ENCODE measurements at regions not wholly inside any gene's neighbourhood (a gene's known extent, or its start where the extent isn't known, plus 50 kb on each side); places are given as distances from the start of the nearest gene placed in this dataset.

- Histone ChIP-seq H3K36me3 (ENCODE audit: insufficient read depth, low read length) (no peaks in the 10 kb centered on the region), H3K27me3 (ENCODE audit: insufficient read depth, low read length) (no peaks in the 10 kb centered on the region), H3K4me3 (ENCODE audit: low read depth, low read length) (peak overlapping the region; percentile 4; the same call in 1 of the 2 replicates), H3K4me1 (ENCODE audit: control insufficient read depth, insufficient read depth, low read length, unreplicated experiment) (peaks cover 23% of the 10 kb centered on the region), H2AFZ (ENCODE audit: low read length, unreplicated experiment) (peak overlapping the region; percentile 70), H3K79me2 (ENCODE audit: control insufficient read depth, insufficient read depth, low read length, unreplicated experiment) (no peaks in the 10 kb centered on the region), H3K27ac (ENCODE audit: low read depth, low read length) (no peak overlapping the region)
Measured at GRCh38 chr14:31950764-31951637, 126.1 kb upstream of the ARHGAP5 start.

GRCh38 chr14:31951638-31951964, 125.5 kb upstream of the ARHGAP5 start:
- Histone ChIP-seq H3K27me3 (ENCODE audit: insufficient read depth, low read length) (no peaks in the 10 kb centered on the region), H3K79me2 (ENCODE audit: control insufficient read depth, insufficient read depth, low read length, unreplicated experiment) (no peaks in the 10 kb centered on the region), H2AFZ (ENCODE audit: low read length, unreplicated experiment) (no peak overlapping the region), H3K27ac (ENCODE audit: low read depth, low read length) (no peak overlapping the region), H3K4me3 (ENCODE audit: low read depth, low read length) (no peak overlapping the region), H3K4me1 (ENCODE audit: control insufficient read depth, insufficient read depth, low read length, unreplicated experiment) (peaks cover 23% of the 10 kb centered on the region), H3K36me3 (ENCODE audit: insufficient read depth, low read length) (no peaks in the 10 kb centered on the region)

GRCh38 chr14:31952573-31952972, 124.5 kb upstream of the ARHGAP5 start:
- no peaks in the 10 kb centered on the region for H3K79me2 ChIP-seq (ENCODE audit: control insufficient read depth, insufficient read depth, low read length, unreplicated experiment)
- H3K27ac ChIP-seq (ENCODE audit: low read depth, low read length) = no peak overlapping the region
- H2AFZ ChIP-seq (ENCODE audit: low read length, unreplicated experiment) = no peak overlapping the region
- H3K27me3 ChIP-seq (ENCODE audit: insufficient read depth, low read length) = no peaks in the 10 kb centered on the region
- peaks cover 23% of the 10 kb centered on the region for H3K4me1 ChIP-seq (ENCODE audit: control insufficient read depth, insufficient read depth, low read length, unreplicated experiment)
- no peaks in the 10 kb centered on the region for H3K36me3 ChIP-seq (ENCODE audit: insufficient read depth, low read length)
- no peak overlapping the region for H3K4me3 ChIP-seq (ENCODE audit: low read depth, low read length)

GRCh38 chr14:31953210-31953609, 123.9 kb upstream of the ARHGAP5 start:
- H3K79me2 ChIP-seq (ENCODE audit: control insufficient read depth, insufficient read depth, low read length, unreplicated experiment) = no peaks in the 10 kb centered on the region

GRCh38 chr14:31954991-31955390, 122.1 kb upstream of the ARHGAP5 start:
- Histone ChIP-seq H3K79me2 (ENCODE audit: control insufficient read depth, insufficient read depth, low read length, unreplicated experiment) (no peaks in the 10 kb centered on the region), H3K27me3 (ENCODE audit: insufficient read depth, low read length) (no peaks in the 10 kb centered on the region), H3K4me3 (ENCODE audit: low read depth, low read length) (no peak overlapping the region), H3K36me3 (ENCODE audit: insufficient read depth, low read length) (no peaks in the 10 kb centered on the region), H3K27ac (ENCODE audit: low read depth, low read length) (no peak overlapping the region), H2AFZ (ENCODE audit: low read length, unreplicated experiment) (no peak overlapping the region), H3K4me1 (ENCODE audit: control insufficient read depth, insufficient read depth, low read length, unreplicated experiment) (peaks cover 16% of the 10 kb centered on the region)

More at GRCh38 chr14:31953210-31953609, 123.9 kb upstream of the ARHGAP5 start:
- H3K4me3 ChIP-seq (ENCODE audit: low read depth, low read length) = no peak overlapping the region
- H3K27ac ChIP-seq (ENCODE audit: low read depth, low read length) = no peak overlapping the region
- no peak overlapping the region for H2AFZ ChIP-seq (ENCODE audit: low read length, unreplicated experiment)
- H3K27me3 ChIP-seq (ENCODE audit: insufficient read depth, low read length) = no peaks in the 10 kb centered on the region
- peaks cover 23% of the 10 kb centered on the region for H3K4me1 ChIP-seq (ENCODE audit: control insufficient read depth, insufficient read depth, low read length, unreplicated experiment)
- no peaks in the 10 kb centered on the region for H3K36me3 ChIP-seq (ENCODE audit: insufficient read depth, low read length)

- peaks cover 6% of the 10 kb centered on the region for H3K4me1 ChIP-seq (ENCODE audit: control insufficient read depth, insufficient read depth, low read length, unreplicated experiment)
- H3K27me3 ChIP-seq (ENCODE audit: insufficient read depth, low read length) = no peaks in the 10 kb centered on the region
- H3K36me3 ChIP-seq (ENCODE audit: insufficient read depth, low read length) = no peaks in the 10 kb centered on the region
- no peak overlapping the region for H3K4me3 ChIP-seq (ENCODE audit: low read depth, low read length)
- H3K27ac ChIP-seq (ENCODE audit: low read depth, low read length) = no peak overlapping the region
- no peak overlapping the region for H2AFZ ChIP-seq (ENCODE audit: low read length, unreplicated experiment)
- no peaks in the 10 kb centered on the region for H3K79me2 ChIP-seq (ENCODE audit: control insufficient read depth, insufficient read depth, low read length, unreplicated experiment)
Measured at GRCh38 chr14:31955936-31956579, 121.0 kb upstream of the ARHGAP5 start.

GRCh38 chr14:31957565-31957964, 119.5 kb upstream of the ARHGAP5 start:
- no peaks in the 10 kb centered on the region for H3K79me2 ChIP-seq (ENCODE audit: control insufficient read depth, insufficient read depth, low read length, unreplicated experiment)
- peaks cover 3% of the 10 kb centered on the region for H3K4me1 ChIP-seq (ENCODE audit: control insufficient read depth, insufficient read depth, low read length, unreplicated experiment)
- H3K27ac ChIP-seq (ENCODE audit: low read depth, low read length) = no peak overlapping the region
- no peak overlapping the region for H3K4me3 ChIP-seq (ENCODE audit: low read depth, low read length)
- no peak overlapping the region for H2AFZ ChIP-seq (ENCODE audit: low read length, unreplicated experiment)
- no peaks in the 10 kb centered on the region for H3K36me3 ChIP-seq (ENCODE audit: insufficient read depth, low read length)
- no peaks in the 10 kb centered on the region for H3K27me3 ChIP-seq (ENCODE audit: insufficient read depth, low read length)

- Histone ChIP-seq H3K4me1 (ENCODE audit: control insufficient read depth, insufficient read depth, low read length, unreplicated experiment) (peaks cover 4% of the 10 kb centered on the region), H3K79me2 (ENCODE audit: control insufficient read depth, insufficient read depth, low read length, unreplicated experiment) (no peaks in the 10 kb centered on the region), H3K4me3 (ENCODE audit: low read depth, low read length) (no peak overlapping the region), H3K36me3 (ENCODE audit: insufficient read depth, low read length) (no peaks in the 10 kb centered on the region), H3K27me3 (ENCODE audit: insufficient read depth, low read length) (no peaks in the 10 kb centered on the region), H3K27ac (ENCODE audit: low read depth, low read length) (no peak overlapping the region), H2AFZ (ENCODE audit: low read length, unreplicated experiment) (no peak overlapping the region)
Measured at GRCh38 chr14:31960039-31960438, 117.1 kb upstream of the ARHGAP5 start.

- Histone ChIP-seq H3K79me2 (ENCODE audit: control insufficient read depth, insufficient read depth, low read length, unreplicated experiment) (no peaks in the 10 kb centered on the region), H2AFZ (ENCODE audit: low read length, unreplicated experiment) (no peak overlapping the region), H3K4me1 (ENCODE audit: control insufficient read depth, insufficient read depth, low read length, unreplicated experiment) (peaks cover 18% of the 10 kb centered on the region), H3K27ac (ENCODE audit: low read depth, low read length) (no peak overlapping the region), H3K4me3 (ENCODE audit: low read depth, low read length) (no peak overlapping the region), H3K27me3 (ENCODE audit: insufficient read depth, low read length) (no peaks in the 10 kb centered on the region), H3K36me3 (ENCODE audit: insufficient read depth, low read length) (no peaks in the 10 kb centered on the region)
Measured at GRCh38 chr14:31961896-31962295, 115.2 kb upstream of the ARHGAP5 start.

GRCh38 chr14:31962920-31963319, 114.2 kb upstream of the ARHGAP5 start:
- Histone ChIP-seq H3K4me1 (ENCODE audit: control insufficient read depth, insufficient read depth, low read length, unreplicated experiment) (peaks cover 18% of the 10 kb centered on the region), H2AFZ (ENCODE audit: low read length, unreplicated experiment) (no peak overlapping the region), H3K27ac (ENCODE audit: low read depth, low read length) (no peak overlapping the region), H3K36me3 (ENCODE audit: insufficient read depth, low read length) (no peaks in the 10 kb centered on the region), H3K27me3 (ENCODE audit: insufficient read depth, low read length) (no peaks in the 10 kb centered on the region), H3K79me2 (ENCODE audit: control insufficient read depth, insufficient read depth, low read length, unreplicated experiment) (no peaks in the 10 kb centered on the region), H3K4me3 (ENCODE audit: low read depth, low read length) (no peak overlapping the region)

GRCh38 chr14:31963587-31963986, 113.5 kb upstream of the ARHGAP5 start:
- Histone ChIP-seq H3K79me2 (ENCODE audit: control insufficient read depth, insufficient read depth, low read length, unreplicated experiment) (no peaks in the 10 kb centered on the region), H3K27me3 (ENCODE audit: insufficient read depth, low read length) (no peaks in the 10 kb centered on the region), H3K4me3 (ENCODE audit: low read depth, low read length) (no peak overlapping the region), H3K36me3 (ENCODE audit: insufficient read depth, low read length) (no peaks in the 10 kb centered on the region), H2AFZ (ENCODE audit: low read length, unreplicated experiment) (no peak overlapping the region), H3K27ac (ENCODE audit: low read depth, low read length) (no peak overlapping the region), H3K4me1 (ENCODE audit: control insufficient read depth, insufficient read depth, low read length, unreplicated experiment) (peaks cover 22% of the 10 kb centered on the region)

Data from ACC112 (cell line).